Retina (tissue), 1 donor: ENCODE measurements at regions not wholly inside any gene's neighbourhood (a gene's known extent, or its start where the extent isn't known, plus 50 kb on each side); places are given as distances from the start of the nearest gene placed in this dataset.

Experiments
- DNase-seq: peaks from one replicate; pipeline ENCODE4 v3.0.0-alpha.2; 2016

GRCh38 chrX:23228950-23229448, 105.7 kb upstream of the PTCHD1 start:
- peak; percentile 1 for DNase-seq

- DNase-seq, result no peak
These were observed 99.6 kb upstream of the PTCHD1 start for GRCh38 chrX:23235051-23235450.

GRCh38 chrX:23246001-23246400, 88.6 kb upstream of the PTCHD1 start:
- DNase-seq, result no peak

GRCh38 chrX:23248187-23248586, 86.5 kb upstream of the PTCHD1 start:
- DNase-seq, result no peak

- no peak for DNase-seq
These were observed 83.6 kb upstream of the PTCHD1 start for GRCh38 chrX:23251043-23251442.

- DNase-seq, result no peak
These were observed 70.8 kb upstream of the PTCHD1 start for GRCh38 chrX:23263892-23264291.

- no peak for DNase-seq
These were observed 64.7 kb upstream of the PTCHD1 start for GRCh38 chrX:23269923-23270322.

GRCh38 chrX:23271026-23271425, 63.6 kb upstream of the PTCHD1 start:
- DNase-seq, result no peak

GRCh38 chrX:23276475-23276874, 58.2 kb upstream of the PTCHD1 start:
- no peak for DNase-seq
